SK-N-MC (cell line): ENCODE measurements at regions not wholly inside any gene's neighbourhood (a gene's known extent, or its start where the extent isn't known, plus 50 kb on each side); places are given as distances from the start of the nearest gene placed in this dataset.
A peak's percentile ranks its signal among the peaks of the same experiment; 100 is the strongest.

Experiments used
- DNase-seq: peaks from one replicate; pipeline ENCODE4 v3.0.0-alpha.2; 2011; ENCODE audit warnings: low read depth, low spot score
- H3K27ac ChIP-seq: fragments of 200-600 bp; sonication (generic); 2 replicates; pipeline ENCODE4 v1.5.1; 2016; ENCODE audit warnings: mixed run types
- H3K36me3 ChIP-seq: fragments of 200-600 bp; sonication (generic); 2 replicates; pipeline ENCODE4 v1.6.1; 2017; ENCODE audit warnings: antibody characterized with exemption, low read length, mixed read lengths; ENCODE audit not compliant: insufficient read depth
- H3K4me3 ChIP-seq: fragments of 200-600 bp; sonication (generic); 2 replicates; pipeline ENCODE4 v1.5.1; 2016
- H3K9ac ChIP-seq: fragments of 200-600 bp; sonication (generic); 2 replicates; pipeline ENCODE4 v1.8.0; 2017; ENCODE audit warnings: mixed run types, mixed read lengths; ENCODE audit not compliant: insufficient read length
- H3K9me3 ChIP-seq: fragments of 200-600 bp; sonication (generic); 2 replicates; pipeline ENCODE4 v1.6.1; 2017; ENCODE audit warnings: low read depth, mild to moderate bottlenecking, antibody characterized with exemption, low read length, moderate library complexity, mixed read lengths
- EZH2 ChIP-seq: fragments of 200-600 bp; sonication (generic); IDR thresholded peaks from one replicate; pipeline ENCODE4 v1.6.1; 2017; ENCODE audit warnings: antibody characterized with exemption
- FOXP2 ChIP-seq: optimal IDR thresholded peaks from 2 replicates; pipeline ENCODE3; 2011; ENCODE audit warnings: mild to moderate bottlenecking, moderate library complexity; ENCODE audit not compliant: insufficient read depth; ENCODE audit errors: extremely low read length, control extremely low read depth
- POLR2AphosphoS5 ChIP-seq: IDR thresholded peaks from 2 replicates; pipeline ENCODE4 v1.6.1; 2012; ENCODE audit warnings: mild to moderate bottlenecking, low read depth, low read length, borderline replicate concordance

DNA sequence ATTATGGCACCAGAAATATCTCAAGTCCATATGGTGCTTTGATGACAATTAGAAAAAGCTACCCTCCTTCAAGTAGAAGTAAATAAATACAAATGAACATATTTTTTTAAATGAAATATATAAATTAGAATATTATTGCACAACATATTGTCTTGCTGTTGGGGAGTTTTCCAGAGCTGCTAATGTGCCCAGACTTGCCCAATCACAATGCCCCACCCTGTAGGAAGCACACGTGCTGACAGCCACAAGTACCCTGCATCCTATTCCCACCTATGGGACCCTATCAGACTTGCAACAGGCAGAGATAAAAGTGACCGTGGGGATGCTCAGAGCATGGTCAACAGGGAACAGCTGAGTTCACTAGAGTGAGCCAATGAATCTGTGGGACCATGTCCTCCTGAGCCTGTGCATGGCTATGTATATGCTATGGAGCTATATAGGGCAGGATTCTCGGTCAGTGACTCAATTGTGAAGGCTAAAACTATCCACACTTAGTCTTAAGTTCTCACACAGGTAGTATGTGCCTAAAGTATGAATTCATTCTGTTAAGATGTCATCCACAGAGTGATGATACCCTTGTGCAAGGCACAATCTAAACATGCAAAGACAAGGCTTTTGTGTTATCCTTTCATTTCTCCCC, 336.0 kb downstream of the HGF start:
- no peak overlapping the region for H3K27ac ChIP-seq
- no peak for DNase-seq
- no peak for TF ChIP-seq POLR2AphosphoS5
- TF ChIP-seq FOXP2: no peak
- no peak for TF ChIP-seq EZH2
- no peaks in the 10 kb centered on the region for H3K9me3 ChIP-seq
- H3K9ac ChIP-seq: no peak overlapping the region
- H3K4me3 ChIP-seq: no peak overlapping the region
- H3K36me3 ChIP-seq: no peaks in the 10 kb centered on the region

DNA sequence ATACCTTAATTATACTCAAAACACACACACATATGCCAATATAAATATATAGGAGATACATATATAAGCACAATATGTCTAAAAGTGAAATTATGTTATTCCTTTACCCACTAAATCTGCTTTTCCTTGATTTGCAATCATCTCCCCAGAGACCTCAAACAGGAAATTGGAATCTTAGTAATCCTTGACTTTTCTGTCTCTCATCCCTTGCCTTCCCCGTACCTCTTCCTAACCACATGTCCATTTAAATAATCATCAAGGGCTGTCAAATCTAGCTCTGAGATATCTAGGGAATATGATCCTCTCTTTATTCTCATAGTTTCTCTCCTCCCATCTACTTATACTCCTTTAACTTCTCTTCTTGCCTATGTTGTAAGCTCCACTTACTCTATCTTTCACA, 336.6 kb downstream of the HGF start:
- no peak overlapping the region for H3K9ac ChIP-seq
- no peak overlapping the region for H3K4me3 ChIP-seq
- H3K27ac ChIP-seq: no peak overlapping the region
- H3K9me3 ChIP-seq: no peaks in the 10 kb centered on the region
- H3K36me3 ChIP-seq: no peaks in the 10 kb centered on the region
- TF ChIP-seq EZH2: no peak
- no peak for TF ChIP-seq POLR2AphosphoS5
- TF ChIP-seq FOXP2: no peak
- DNase-seq: peak; percentile 51

DNA sequence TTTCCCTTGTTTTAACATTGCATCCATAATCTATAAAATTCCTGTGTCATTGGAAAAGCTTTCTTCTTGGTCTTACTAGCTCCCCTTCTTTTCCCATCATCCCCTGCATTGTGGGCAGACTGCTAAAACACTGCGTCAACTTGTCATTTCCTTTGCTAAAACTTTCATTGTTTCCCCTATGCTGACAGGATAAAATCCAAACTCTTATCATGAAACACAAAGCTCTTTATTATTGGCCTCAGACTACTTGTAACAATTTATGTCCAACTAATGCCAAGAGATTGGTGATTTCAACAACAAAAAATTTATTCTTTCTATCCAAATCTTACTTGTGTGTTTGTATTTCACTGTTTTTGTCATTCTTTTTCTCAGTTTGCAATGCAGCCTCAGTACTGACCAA, 339.1 kb downstream of the HGF start:
- no peaks in the 10 kb centered on the region for H3K9me3 ChIP-seq
- TF ChIP-seq POLR2AphosphoS5 (no peak), EZH2 (no peak), FOXP2 (no peak)
- DNase-seq: no peak
- no peak overlapping the region for H3K27ac ChIP-seq
- H3K4me3 ChIP-seq: no peak overlapping the region
- H3K36me3 ChIP-seq: no peaks in the 10 kb centered on the region
- H3K9ac ChIP-seq: no peak overlapping the region

DNA sequence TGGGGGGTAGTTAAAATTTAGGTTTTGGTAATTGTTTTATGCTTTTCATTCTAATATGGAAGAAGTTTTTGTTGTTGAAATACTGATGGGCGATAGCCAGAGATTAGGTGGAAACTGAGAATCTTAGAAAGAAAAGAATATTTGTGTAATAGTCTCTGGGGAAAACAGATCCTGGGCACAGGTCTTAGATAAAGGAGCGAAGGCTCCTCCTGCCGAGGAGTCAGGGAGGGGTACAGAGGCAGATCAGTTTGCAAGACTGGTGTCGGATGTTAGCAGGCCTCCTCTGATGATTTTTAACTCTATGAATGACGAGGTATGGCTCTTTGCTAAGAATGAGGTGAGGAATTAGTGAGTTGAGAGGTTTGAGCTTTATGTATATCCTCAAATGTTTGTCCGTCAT, 339.7 kb downstream of the HGF start:
- Histone ChIP-seq H3K9me3 (no peaks in the 10 kb centered on the region), H3K4me3 (no peak overlapping the region), H3K27ac (no peak overlapping the region), H3K9ac (no peak overlapping the region), H3K36me3 (no peaks in the 10 kb centered on the region)
- DNase-seq: no peak
- no peak for TF ChIP-seq EZH2
- TF ChIP-seq FOXP2: no peak
- no peak for TF ChIP-seq POLR2AphosphoS5

DNA sequence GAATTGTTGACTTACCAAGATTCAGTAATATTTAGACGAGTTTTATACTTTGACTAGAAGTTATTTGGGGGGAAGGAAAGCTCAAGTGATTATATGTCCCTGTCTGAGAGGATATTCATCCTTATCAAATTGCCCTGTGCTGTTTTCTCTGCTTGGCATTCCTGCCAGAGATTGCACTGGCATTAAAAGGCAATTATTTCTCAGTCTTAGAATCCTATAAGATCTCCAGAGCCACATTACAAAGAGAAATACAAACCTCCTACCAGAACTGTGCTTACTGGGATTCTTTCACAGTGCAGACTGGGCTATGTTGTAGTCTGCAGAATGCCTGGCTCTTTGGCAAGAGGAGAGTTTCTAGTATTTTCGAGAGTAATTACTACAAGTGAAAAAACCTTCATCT, 342.4 kb downstream of the HGF start:
- Histone ChIP-seq H3K27ac (no peak overlapping the region), H3K9ac (no peak overlapping the region), H3K9me3 (no peaks in the 10 kb centered on the region), H3K36me3 (no peaks in the 10 kb centered on the region), H3K4me3 (no peak overlapping the region)
- no peak for TF ChIP-seq EZH2
- TF ChIP-seq POLR2AphosphoS5: no peak
- TF ChIP-seq FOXP2: no peak
- no peak for DNase-seq

DNA sequence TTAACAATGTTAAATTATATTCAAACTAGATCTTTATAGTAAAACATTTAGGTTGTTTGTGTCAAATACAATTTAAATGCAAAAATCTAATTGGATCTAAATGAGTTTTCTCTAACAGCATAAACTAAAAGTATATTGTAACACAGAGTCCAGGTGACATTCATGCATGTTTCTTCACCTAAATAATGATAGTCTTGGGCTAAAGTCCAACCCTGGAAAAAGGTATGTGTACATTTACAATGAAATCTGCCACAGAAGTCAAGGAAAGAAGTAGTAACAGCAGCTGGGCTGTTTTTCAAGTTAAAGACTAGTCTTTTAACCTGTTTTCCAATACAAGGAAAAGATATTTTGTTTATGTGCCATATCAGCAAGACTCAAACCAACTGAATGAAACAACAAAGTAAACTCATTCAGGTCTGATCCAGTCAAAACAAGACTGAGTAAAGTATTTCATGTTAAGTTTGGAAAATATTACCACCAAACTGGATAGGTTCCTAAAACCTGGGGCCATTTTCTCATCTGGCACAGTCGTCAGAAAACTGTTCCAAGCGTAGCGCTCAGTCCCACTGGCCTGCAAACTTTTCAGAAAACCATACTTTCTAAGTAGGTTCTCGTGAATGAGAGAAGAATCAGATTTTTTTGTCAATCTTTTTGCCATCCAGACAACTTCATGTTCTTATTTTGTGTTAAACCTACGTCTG, 349.2 kb downstream of the HGF start:
- DNase-seq: no peak
- Histone ChIP-seq H3K27ac (no peak overlapping the region), H3K9me3 (no peaks in the 10 kb centered on the region), H3K36me3 (no peaks in the 10 kb centered on the region), H3K9ac (no peak overlapping the region), H3K4me3 (no peak overlapping the region)
- TF ChIP-seq POLR2AphosphoS5 (no peak), FOXP2 (no peak), EZH2 (no peak)

DNA sequence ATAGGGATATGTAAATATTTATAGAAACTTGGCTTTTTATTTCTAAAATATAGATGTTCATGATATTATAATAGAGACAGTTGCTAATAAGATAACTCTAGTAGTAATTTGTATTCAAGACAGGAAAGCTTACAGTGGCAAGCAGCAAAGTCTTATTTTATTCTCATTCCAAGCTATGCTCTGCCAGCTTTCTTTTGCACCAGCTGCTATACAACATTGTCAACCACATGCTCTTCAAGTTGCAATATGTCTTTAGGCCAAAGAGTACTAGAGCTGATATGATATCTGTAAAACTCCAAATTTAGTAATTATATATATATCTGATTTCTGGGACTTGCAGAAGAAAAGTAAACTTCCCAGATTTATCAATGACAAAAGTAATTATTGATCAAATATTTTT, 350.1 kb downstream of the HGF start:
- Histone ChIP-seq H3K36me3 (no peaks in the 10 kb centered on the region), H3K27ac (no peak overlapping the region), H3K9me3 (no peaks in the 10 kb centered on the region), H3K4me3 (no peak overlapping the region), H3K9ac (no peak overlapping the region)
- no peak for DNase-seq
- TF ChIP-seq EZH2 (no peak), FOXP2 (no peak), POLR2AphosphoS5 (no peak)

DNA sequence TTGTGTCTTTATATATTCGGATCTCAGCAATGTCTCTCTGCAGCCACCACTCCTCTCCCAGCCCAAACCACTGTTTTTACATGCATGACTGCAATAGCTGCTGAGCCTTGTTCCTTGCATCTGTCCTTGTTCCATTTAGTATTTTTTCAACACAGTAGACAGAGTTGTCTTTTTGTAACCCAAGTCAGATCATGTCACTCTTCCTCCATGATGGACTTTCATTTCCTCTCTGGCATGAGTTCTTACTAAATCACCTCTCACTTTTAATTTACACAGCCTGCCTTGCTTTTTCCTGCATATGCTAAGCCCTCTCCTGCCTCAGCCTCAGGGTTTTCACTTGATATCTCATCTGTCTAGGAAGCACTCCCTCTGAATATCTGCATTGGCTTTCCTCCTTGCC, 353.2 kb downstream of the HGF start:
- no peaks in the 10 kb centered on the region for H3K36me3 ChIP-seq
- TF ChIP-seq FOXP2 (no peak), EZH2 (no peak), POLR2AphosphoS5 (no peak)
- DNase-seq: no peak
- no peak overlapping the region for H3K27ac ChIP-seq
- no peaks in the 10 kb centered on the region for H3K9me3 ChIP-seq
- no peak overlapping the region for H3K9ac ChIP-seq
- H3K4me3 ChIP-seq: no peak overlapping the region
